ENCODE measurements at regions not wholly inside any gene's neighbourhood (a gene's known extent, or its start where the extent isn't known, plus 50 kb on each side); places are given as distances from the start of the nearest gene placed in this dataset.

GRCh38 chr9:4400731-4401130 lies 89.5 kb upstream of the SLC1A1 start:
- no peak for TF ChIP-seq POLR2A (IDR thresholded peaks at IDR 0.05; ENCODE audit: low read length)
- no peak for TF ChIP-seq GATA1 (IDR thresholded peaks at IDR 0.05; ENCODE audit: low read depth, low read length)

Data from erythroblast (primary cell).